ENCODE measurements at regions not wholly inside any gene's neighbourhood (a gene's known extent, or its start where the extent isn't known, plus 50 kb on each side); places are given as distances from the start of the nearest gene placed in this dataset.

DNA sequence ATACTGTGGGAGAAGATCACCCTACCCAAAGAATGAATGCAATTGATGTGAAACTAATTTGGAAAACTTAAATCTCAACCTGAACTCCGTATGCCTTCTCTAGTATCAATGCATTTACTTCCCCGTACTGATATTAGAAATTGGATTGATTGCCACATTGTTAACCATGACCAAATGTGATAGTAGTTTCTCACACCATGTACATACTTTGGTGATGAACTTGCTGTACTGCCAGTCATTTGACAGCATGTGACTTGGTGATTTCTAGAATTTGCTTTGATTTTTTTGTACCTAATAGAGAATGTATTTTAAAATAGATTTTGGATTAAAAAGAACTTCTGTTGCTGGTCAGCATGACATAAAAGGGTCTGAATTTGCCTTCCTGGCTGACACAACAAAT lies 579.8 kb upstream of the TMEM132C start:
- DNase-seq (ENCODE audit: low read depth in 6 of 9, low spot score in 9 of 9), result no peak
- Histone ChIP-seq H3K27me3 (ENCODE audit: control insufficient read depth in 2 of 2, insufficient read depth in 1 of 2, low read length in 1 of 2) (no peaks in the 10 kb centered on the region), H3K27ac (ENCODE audit: low read depth in 1 of 2, low read length in 1 of 2) (no peak overlapping the region), H3K4me3 (ENCODE audit: low read length in 2 of 2) (no peak overlapping the region), H3K9me3 (ENCODE audit: control insufficient read depth in 2 of 2, insufficient read depth in 1 of 2, low read length in 1 of 2) (no peaks in the 10 kb centered on the region), H3K36me3 (ENCODE audit: control insufficient read depth in 2 of 2, insufficient read depth in 2 of 2, low read length in 1 of 2) (no peaks in the 10 kb centered on the region), H3K4me1 (ENCODE audit: control insufficient read depth in 2 of 2, insufficient read depth in 2 of 2, low read length in 2 of 2) (no peaks in the 10 kb centered on the region)
- 68% methylated on average over 2 of the region's 2 CpGs for WGBS

DNA sequence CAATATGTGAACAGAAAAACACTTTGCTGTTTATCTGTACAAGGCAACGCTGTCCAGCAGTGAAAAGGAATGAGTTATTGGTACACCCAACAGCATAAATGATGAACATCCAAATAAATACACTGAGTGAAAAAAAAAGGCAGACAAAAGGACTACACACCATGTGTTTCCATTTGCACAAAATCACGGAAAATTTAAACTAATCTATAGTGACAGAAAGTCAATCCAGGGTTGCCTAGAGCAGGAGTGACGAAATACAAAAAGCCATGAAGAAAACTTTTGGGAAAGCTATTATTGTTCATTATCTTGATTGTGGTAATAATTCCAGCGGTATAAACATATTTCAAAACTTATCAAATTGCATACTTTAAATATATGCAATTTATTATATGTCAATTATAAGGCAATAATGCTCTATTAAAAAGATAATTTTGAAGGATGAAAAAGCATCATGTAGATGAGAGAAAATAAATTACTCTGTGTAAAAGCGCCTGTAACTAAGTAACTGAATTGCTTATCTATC lies 578.0 kb upstream of the TMEM132C start:
- H3K9me3 ChIP-seq (ENCODE audit: control insufficient read depth in 2 of 2, insufficient read depth in 1 of 2, low read length in 1 of 2), result no peaks in the 10 kb centered on the region
- H3K27me3 ChIP-seq (ENCODE audit: control insufficient read depth in 2 of 2, insufficient read depth in 1 of 2, low read length in 1 of 2), result no peaks in the 10 kb centered on the region
- WGBS, result 88% methylated on average over 5 of the region's 5 CpGs
- H3K4me3 ChIP-seq (ENCODE audit: low read length in 2 of 2), result no peak overlapping the region
- H3K27ac ChIP-seq (ENCODE audit: low read depth in 1 of 2, low read length in 1 of 2), result no peak overlapping the region
- DNase-seq (ENCODE audit: low read depth in 6 of 9, low spot score in 9 of 9), result no peak
- H3K4me1 ChIP-seq (ENCODE audit: control insufficient read depth in 2 of 2, insufficient read depth in 2 of 2, low read length in 2 of 2), result no peaks in the 10 kb centered on the region
- no peaks in the 10 kb centered on the region for H3K36me3 ChIP-seq (ENCODE audit: control insufficient read depth in 2 of 2, insufficient read depth in 2 of 2, low read length in 1 of 2)

DNA sequence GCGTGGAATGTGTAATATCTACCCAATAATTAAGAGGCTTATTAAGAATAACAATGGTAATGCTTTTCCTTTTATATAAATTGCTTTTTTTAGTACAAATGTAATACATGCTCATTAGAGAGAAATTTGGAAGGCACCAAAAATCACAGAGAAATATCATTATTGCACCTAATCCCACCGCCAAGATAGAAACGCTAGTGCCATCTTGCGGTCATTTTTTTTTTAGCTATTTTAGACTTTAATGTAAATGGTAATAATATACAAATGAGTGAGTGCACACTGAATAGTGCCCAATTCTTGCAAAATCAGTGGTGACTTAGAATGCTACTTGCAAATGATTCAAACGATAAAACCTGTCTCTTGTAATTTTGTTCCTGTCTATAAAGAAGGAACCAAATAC lies 576.8 kb upstream of the TMEM132C start:
- WGBS, result 47% methylated on average over 5 of the region's 5 CpGs
- H3K4me3 ChIP-seq (ENCODE audit: low read length in 2 of 2), result no peak overlapping the region

DNA sequence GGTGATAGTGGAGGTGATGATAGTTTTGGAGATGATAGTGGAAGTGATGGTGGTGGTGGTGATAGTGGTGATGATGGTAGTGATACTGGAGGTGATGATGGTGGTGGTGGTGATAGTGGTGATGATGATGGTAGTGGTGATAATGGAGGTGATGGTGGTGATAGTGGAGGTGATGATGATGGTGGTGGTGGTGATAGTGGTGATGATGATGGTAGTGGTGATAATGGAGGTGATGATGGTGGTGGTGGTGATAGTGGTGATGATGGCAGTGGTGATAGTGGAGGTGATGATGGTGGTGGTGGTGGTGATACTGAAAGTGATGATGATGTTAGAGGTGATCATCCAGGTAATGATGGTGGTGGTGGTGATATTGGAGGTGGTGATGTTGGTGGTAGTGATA lies 570.0 kb upstream of the TMEM132C start:
- H3K4me1 ChIP-seq (ENCODE audit: control insufficient read depth in 2 of 2, insufficient read depth in 2 of 2, low read length in 2 of 2), result no peaks in the 10 kb centered on the region
- DNase-seq (ENCODE audit: low read depth in 6 of 9, low spot score in 9 of 9), result no peak

More for the DNA sequence above, 576.8 kb upstream of the TMEM132C start:
- no peaks in the 10 kb centered on the region for H3K27me3 ChIP-seq (ENCODE audit: control insufficient read depth in 2 of 2, insufficient read depth in 1 of 2, low read length in 1 of 2)
- DNase-seq (ENCODE audit: low read depth in 6 of 9, low spot score in 9 of 9), result no peak
- H3K27ac ChIP-seq (ENCODE audit: low read depth in 1 of 2, low read length in 1 of 2), result no peak overlapping the region
- no peaks in the 10 kb centered on the region for H3K9me3 ChIP-seq (ENCODE audit: control insufficient read depth in 2 of 2, insufficient read depth in 1 of 2, low read length in 1 of 2)
- no peaks in the 10 kb centered on the region for H3K4me1 ChIP-seq (ENCODE audit: control insufficient read depth in 2 of 2, insufficient read depth in 2 of 2, low read length in 2 of 2)
- no peaks in the 10 kb centered on the region for H3K36me3 ChIP-seq (ENCODE audit: control insufficient read depth in 2 of 2, insufficient read depth in 2 of 2, low read length in 1 of 2)

DNA sequence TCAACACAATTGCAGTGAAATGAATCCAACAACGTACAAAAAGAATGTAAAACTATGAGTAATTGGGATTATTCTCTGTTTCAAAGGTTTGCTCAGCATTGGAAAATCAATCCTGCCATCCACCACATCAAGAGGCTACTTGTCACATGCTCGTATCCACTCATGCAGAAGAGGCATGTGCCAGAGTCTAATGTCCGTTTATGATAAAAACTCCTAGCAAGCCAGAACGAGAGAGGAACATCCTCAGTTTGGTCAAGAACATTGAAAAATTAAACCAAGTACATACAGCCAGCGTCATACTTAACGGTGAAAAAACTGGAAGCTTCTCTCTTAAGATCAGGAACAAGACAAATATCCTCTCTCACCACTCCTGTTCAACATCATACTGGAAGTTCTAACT lies 563.9 kb upstream of the TMEM132C start:
- H3K4me1 ChIP-seq (ENCODE audit: control insufficient read depth in 2 of 2, insufficient read depth in 2 of 2, low read length in 2 of 2), result no peaks in the 10 kb centered on the region
- no peak overlapping the region for H3K4me3 ChIP-seq (ENCODE audit: low read length in 2 of 2)
- no peaks in the 10 kb centered on the region for H3K9me3 ChIP-seq (ENCODE audit: control insufficient read depth in 2 of 2, insufficient read depth in 1 of 2, low read length in 1 of 2)
- DNase-seq (ENCODE audit: low read depth in 6 of 9, low spot score in 9 of 9), result no peak
- WGBS, result 87% methylated on average over 6 of the region's 6 CpGs
- H3K27me3 ChIP-seq (ENCODE audit: control insufficient read depth in 2 of 2, insufficient read depth in 1 of 2, low read length in 1 of 2), result no peaks in the 10 kb centered on the region
- H3K27ac ChIP-seq (ENCODE audit: low read depth in 1 of 2, low read length in 1 of 2), result no peak overlapping the region
- H3K36me3 ChIP-seq (ENCODE audit: control insufficient read depth in 2 of 2, insufficient read depth in 2 of 2, low read length in 1 of 2), result no peaks in the 10 kb centered on the region

More for the DNA sequence above, 570.0 kb upstream of the TMEM132C start:
- Histone ChIP-seq H3K27ac (ENCODE audit: low read depth in 1 of 2, low read length in 1 of 2) (no peak overlapping the region), H3K27me3 (ENCODE audit: control insufficient read depth in 2 of 2, insufficient read depth in 1 of 2, low read length in 1 of 2) (no peaks in the 10 kb centered on the region), H3K9me3 (ENCODE audit: control insufficient read depth in 2 of 2, insufficient read depth in 1 of 2, low read length in 1 of 2) (no peaks in the 10 kb centered on the region), H3K36me3 (ENCODE audit: control insufficient read depth in 2 of 2, insufficient read depth in 2 of 2, low read length in 1 of 2) (no peaks in the 10 kb centered on the region), H3K4me3 (ENCODE audit: low read length in 2 of 2) (no peak overlapping the region)

DNA sequence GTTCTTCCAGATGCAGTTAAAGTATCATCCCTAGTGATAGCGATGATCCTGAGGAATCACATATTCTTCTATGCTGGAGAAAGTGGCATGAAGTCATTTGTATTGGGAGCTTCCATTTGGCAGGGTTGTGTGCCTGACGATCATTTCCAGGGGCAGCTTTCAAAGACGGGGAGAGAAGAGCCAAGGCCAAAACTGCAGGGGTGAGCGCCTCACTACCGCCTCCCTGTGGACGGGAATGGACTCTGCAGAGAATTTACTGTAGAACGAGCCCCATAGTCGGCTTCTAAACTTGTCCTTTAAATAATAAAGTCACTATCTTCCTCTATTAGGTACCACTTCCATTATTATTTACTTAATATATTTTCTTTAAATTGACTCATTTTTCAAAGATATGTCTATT lies 555.9 kb upstream of the TMEM132C start:
- Histone ChIP-seq H3K9me3 (ENCODE audit: control insufficient read depth in 2 of 2, insufficient read depth in 1 of 2, low read length in 1 of 2) (no peaks in the 10 kb centered on the region), H3K4me3 (ENCODE audit: low read length in 2 of 2) (no peak overlapping the region), H3K27me3 (ENCODE audit: control insufficient read depth in 2 of 2, insufficient read depth in 1 of 2, low read length in 1 of 2) (no peaks in the 10 kb centered on the region), H3K36me3 (ENCODE audit: control insufficient read depth in 2 of 2, insufficient read depth in 2 of 2, low read length in 1 of 2) (no peaks in the 10 kb centered on the region), H3K27ac (ENCODE audit: low read depth in 1 of 2, low read length in 1 of 2) (no peak overlapping the region), H3K4me1 (ENCODE audit: control insufficient read depth in 2 of 2, insufficient read depth in 2 of 2, low read length in 2 of 2) (no peaks in the 10 kb centered on the region)
- WGBS, result 49% methylated on average over 8 of the region's 8 CpGs
- DNase-seq (ENCODE audit: low read depth in 6 of 9, low spot score in 9 of 9), result no peak

DNA sequence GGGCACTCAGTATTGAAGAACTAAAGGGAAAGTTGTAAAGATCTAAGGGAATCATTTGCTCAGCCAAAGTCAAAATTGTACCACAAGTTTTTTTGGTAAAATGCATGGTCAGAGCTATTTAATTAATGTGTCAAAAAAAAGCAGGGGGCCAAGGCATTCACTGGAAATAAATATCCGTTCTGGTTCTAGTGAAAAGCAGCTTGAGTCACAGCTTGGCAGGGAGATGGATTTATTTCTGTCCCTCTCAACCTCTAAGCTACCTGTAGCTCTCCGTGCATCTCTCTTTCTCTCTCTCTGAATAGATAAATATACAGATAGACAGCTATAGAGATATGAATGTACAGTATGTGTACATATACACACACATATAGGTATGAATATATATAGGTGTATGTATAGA lies 554.4 kb upstream of the TMEM132C start:
- Histone ChIP-seq H3K27ac (ENCODE audit: low read depth in 1 of 2, low read length in 1 of 2) (no peak overlapping the region), H3K4me1 (ENCODE audit: control insufficient read depth in 2 of 2, insufficient read depth in 2 of 2, low read length in 2 of 2) (no peaks in the 10 kb centered on the region), H3K36me3 (ENCODE audit: control insufficient read depth in 2 of 2, insufficient read depth in 2 of 2, low read length in 1 of 2) (no peaks in the 10 kb centered on the region), H3K27me3 (ENCODE audit: control insufficient read depth in 2 of 2, insufficient read depth in 1 of 2, low read length in 1 of 2) (no peaks in the 10 kb centered on the region), H3K9me3 (ENCODE audit: control insufficient read depth in 2 of 2, insufficient read depth in 1 of 2, low read length in 1 of 2) (no peaks in the 10 kb centered on the region), H3K4me3 (ENCODE audit: low read length in 2 of 2) (no peak overlapping the region)
- WGBS, result 77% methylated on average over 2 of the region's 2 CpGs
- no peak for DNase-seq (ENCODE audit: low read depth in 6 of 9, low spot score in 9 of 9)

DNA sequence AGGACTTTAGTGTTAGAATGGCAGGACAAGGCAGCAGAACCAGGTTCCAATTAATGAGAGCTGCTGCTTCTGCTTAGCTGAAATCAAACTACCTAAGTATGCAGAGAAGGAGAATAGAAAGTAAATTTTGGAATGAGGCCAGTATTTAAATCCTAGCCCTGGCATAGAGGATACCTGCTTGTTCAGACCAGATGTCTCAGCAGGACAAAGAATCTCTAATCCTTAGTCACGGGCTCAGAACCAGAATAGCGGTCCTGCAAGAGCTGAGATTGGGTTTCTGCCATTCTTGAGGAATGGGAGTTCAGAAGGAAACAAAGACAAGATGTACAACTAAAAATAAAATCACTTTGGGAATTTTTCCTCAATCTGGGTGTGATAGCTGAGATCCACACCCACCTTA lies 550.8 kb upstream of the TMEM132C start:
- H3K9me3 ChIP-seq (ENCODE audit: control insufficient read depth in 2 of 2, insufficient read depth in 1 of 2, low read length in 1 of 2), result no peaks in the 10 kb centered on the region
- no peak for DNase-seq (ENCODE audit: low read depth in 6 of 9, low spot score in 9 of 9)
- H3K36me3 ChIP-seq (ENCODE audit: control insufficient read depth in 2 of 2, insufficient read depth in 2 of 2, low read length in 1 of 2), result no peaks in the 10 kb centered on the region
- no peaks in the 10 kb centered on the region for H3K27me3 ChIP-seq (ENCODE audit: control insufficient read depth in 2 of 2, insufficient read depth in 1 of 2, low read length in 1 of 2)
- no peak overlapping the region for H3K27ac ChIP-seq (ENCODE audit: low read depth in 1 of 2, low read length in 1 of 2)
- H3K4me1 ChIP-seq (ENCODE audit: control insufficient read depth in 2 of 2, insufficient read depth in 2 of 2, low read length in 2 of 2), result no peaks in the 10 kb centered on the region
- H3K4me3 ChIP-seq (ENCODE audit: low read length in 2 of 2), result no peak overlapping the region
- 89% methylated on average over 2 of the region's 2 CpGs for WGBS

DNA sequence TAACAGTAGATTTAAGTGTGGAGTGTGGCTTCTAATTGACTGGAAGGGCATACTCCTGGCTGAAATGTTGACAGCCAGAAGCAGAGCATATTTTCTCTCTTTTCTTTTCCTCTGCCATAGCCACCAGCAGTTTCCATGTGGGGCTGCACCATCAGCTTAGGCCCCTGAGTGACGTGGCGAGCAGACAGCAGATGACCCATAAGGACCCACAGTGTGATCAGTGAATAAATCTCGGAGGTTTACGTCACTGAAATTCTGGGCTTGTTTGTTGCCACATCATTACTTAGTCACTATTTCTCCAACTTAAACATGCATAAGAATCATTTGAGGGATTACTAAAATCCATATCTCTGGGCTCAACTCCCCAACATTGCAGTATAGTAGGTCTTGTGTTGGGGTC lies 549.7 kb upstream of the TMEM132C start:
- 96% methylated on average over 4 of the region's 4 CpGs for WGBS
- no peaks in the 10 kb centered on the region for H3K4me1 ChIP-seq (ENCODE audit: control insufficient read depth in 2 of 2, insufficient read depth in 2 of 2, low read length in 2 of 2)
- H3K4me3 ChIP-seq (ENCODE audit: low read length in 2 of 2), result no peak overlapping the region
- H3K9me3 ChIP-seq (ENCODE audit: control insufficient read depth in 2 of 2, insufficient read depth in 1 of 2, low read length in 1 of 2), result no peaks in the 10 kb centered on the region
- no peak overlapping the region for H3K27ac ChIP-seq (ENCODE audit: low read depth in 1 of 2, low read length in 1 of 2)
- H3K27me3 ChIP-seq (ENCODE audit: control insufficient read depth in 2 of 2, insufficient read depth in 1 of 2, low read length in 1 of 2), result no peaks in the 10 kb centered on the region
- DNase-seq (ENCODE audit: low read depth in 6 of 9, low spot score in 9 of 9), result no peak
- no peaks in the 10 kb centered on the region for H3K36me3 ChIP-seq (ENCODE audit: control insufficient read depth in 2 of 2, insufficient read depth in 2 of 2, low read length in 1 of 2)

DNA sequence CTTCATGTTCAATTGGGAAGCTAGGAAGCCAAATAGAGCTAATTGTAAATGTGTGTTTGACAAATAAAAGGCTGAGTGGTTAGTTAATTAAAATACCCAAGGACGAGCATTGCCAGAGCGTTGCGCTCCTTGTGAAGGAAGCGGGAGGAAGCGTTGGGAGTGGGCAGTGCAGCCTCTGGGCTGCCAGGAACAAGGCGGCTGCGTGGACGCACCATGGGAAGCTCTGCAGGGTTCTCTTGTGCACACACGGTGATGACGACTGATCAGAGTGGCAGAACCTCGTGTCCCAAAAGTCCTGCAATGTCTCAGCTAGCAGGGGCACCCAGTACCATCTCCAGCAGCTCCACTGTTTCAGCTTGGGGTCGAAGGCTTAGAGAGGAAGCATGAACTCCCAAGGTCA lies 546.6 kb upstream of the TMEM132C start:
- no peak overlapping the region for H3K4me3 ChIP-seq (ENCODE audit: low read length in 2 of 2)
- peaks cover 0 to 5% of the 10 kb centered on the region in 2 donors for H3K9me3 ChIP-seq (ENCODE audit: control insufficient read depth in 2 of 2, insufficient read depth in 1 of 2, low read length in 1 of 2)
- H3K36me3 ChIP-seq (ENCODE audit: control insufficient read depth in 2 of 2, insufficient read depth in 2 of 2, low read length in 1 of 2), result no peaks in the 10 kb centered on the region
- H3K4me1 ChIP-seq (ENCODE audit: control insufficient read depth in 2 of 2, insufficient read depth in 2 of 2, low read length in 2 of 2), result no peaks in the 10 kb centered on the region
- DNase-seq (ENCODE audit: low read depth in 6 of 9, low spot score in 9 of 9), result no peak
- no peak overlapping the region for H3K27ac ChIP-seq (ENCODE audit: low read depth in 1 of 2, low read length in 1 of 2)
- WGBS, result 93% methylated on average over 12 of the region's 12 CpGs
- H3K27me3 ChIP-seq (ENCODE audit: control insufficient read depth in 2 of 2, insufficient read depth in 1 of 2, low read length in 1 of 2), result no peaks in the 10 kb centered on the region
